DND-41 (cell line): ENCODE measurements at regions not wholly inside any gene's neighbourhood (a gene's known extent, or its start where the extent isn't known, plus 50 kb on each side); places are given as distances from the start of the nearest gene placed in this dataset.

ENCODE experiments used
- ATAC-seq: fragments of 200-7000 bp; cut with Tn5 transposase; 3 replicates; pipeline ENCODE4 v1.9.1; 2021; ENCODE audit warnings: low read depth; ENCODE audit not compliant: insufficient read depth
- DNase-seq: peaks from one replicate; pipeline ENCODE4 v3.0.0-alpha.2; 2020
- H2AFZ ChIP-seq: 2 replicates; pipeline ENCODE4 v1.6.0; 2012; ENCODE audit warnings: low read depth, low read length
- H3K27ac ChIP-seq: 2 replicates; pipeline ENCODE4 v1.5.1; 2012; ENCODE audit warnings: low read length, inconsistent platforms
- H3K27me3 ChIP-seq: fragments of 200-600 bp; sonication (generic); 2 replicates; pipeline ENCODE4 v1.6.0; 2012; ENCODE audit warnings: low read length, mild to moderate bottlenecking, inconsistent platforms; ENCODE audit not compliant: insufficient read depth, poor library complexity
- H3K36me3 ChIP-seq: 2 replicates; pipeline ENCODE4 v1.5.1; 2012; ENCODE audit warnings: low read length, inconsistent platforms; ENCODE audit not compliant: insufficient read depth
- H3K4me1 ChIP-seq: 2 replicates; pipeline ENCODE4 v1.5.1; 2012; ENCODE audit warnings: mild to moderate bottlenecking, low read length; ENCODE audit not compliant: insufficient read depth
- H3K4me2 ChIP-seq: 2 replicates; pipeline ENCODE4 v1.6.0; 2012; ENCODE audit warnings: mild to moderate bottlenecking, moderate library complexity, low read length, inconsistent platforms; ENCODE audit not compliant: insufficient read depth
- H3K4me3 ChIP-seq, 2 experiments: fragments of 200-600 bp in 1 of 2; shearing (Covaris generic) in 1 of 2; 2 replicates each; pipeline ENCODE4 v1.5.1; 2012 to 2016; ENCODE audit warnings: inconsistent platforms in 2 of 2, low read length in 2 of 2, mild to moderate bottlenecking in 2 of 2, low read depth in 1 of 2, moderate library complexity in 1 of 2
- H3K79me2 ChIP-seq: 2 replicates; pipeline ENCODE4 v1.6.0; 2012; ENCODE audit warnings: low read length, inconsistent platforms; ENCODE audit not compliant: insufficient read depth
- H3K9ac ChIP-seq: 2 replicates; pipeline ENCODE4 v1.6.0; 2012; ENCODE audit warnings: low read depth, mild to moderate bottlenecking, inconsistent platforms, low read length, moderate library complexity
- H3K9me3 ChIP-seq: 2 replicates; pipeline ENCODE4 v1.5.1; 2012; ENCODE audit warnings: low read length, moderate library complexity, mild to moderate bottlenecking, inconsistent platforms; ENCODE audit not compliant: insufficient read depth, severe bottlenecking
- H4K20me1 ChIP-seq: 2 replicates; pipeline ENCODE4 v1.6.0; 2012; ENCODE audit warnings: low read length; ENCODE audit not compliant: insufficient read depth
- CTCF ChIP-seq: IDR thresholded peaks from 2 replicates; pipeline ENCODE4 v1.5.1; 2012; ENCODE audit warnings: borderline replicate concordance, low read length, moderate library complexity, mild to moderate bottlenecking; ENCODE audit not compliant: poor library complexity, severe bottlenecking; ENCODE audit errors: extremely low read depth
- EZH2 ChIP-seq: IDR thresholded peaks from 3 replicates; pipeline ENCODE4 v1.6.1; 2012; ENCODE audit warnings: borderline replicate concordance, low read depth, mild to moderate bottlenecking, moderate library complexity, low read length, inconsistent platforms; ENCODE audit not compliant: severe bottlenecking

- DNase-seq = no peak
- Histone ChIP-seq H4K20me1 (no peaks in the 10 kb centered on the region), H3K36me3 (no peaks in the 10 kb centered on the region), H3K9me3 (no peaks in the 10 kb centered on the region), H3K27me3 (no peaks in the 10 kb centered on the region), H3K79me2 (no peaks in the 10 kb centered on the region), H3K27ac (no peak overlapping the region), H3K4me2 (no peak overlapping the region), H3K9ac (no peak overlapping the region), H2AFZ (no peak overlapping the region), H3K4me1 (no peaks in the 10 kb centered on the region), H3K4me3 (no peak overlapping the region)
- ATAC-seq = no peak
- TF ChIP-seq CTCF = no peak
- no peak for TF ChIP-seq EZH2
Measured at GRCh38 chr5:166317425-166317824, 1974.0 kb upstream of the WWC1 start.

GRCh38 chr5:166320920-166321480 is 1970.4 kb upstream of the WWC1 start:
- no peaks in the 10 kb centered on the region for H3K36me3 ChIP-seq
- DNase-seq (no peak), ATAC-seq (no peak)
- no peak overlapping the region for H2AFZ ChIP-seq
- TF ChIP-seq EZH2 (no peak), CTCF (no peak)
- H3K4me1 ChIP-seq = no peaks in the 10 kb centered on the region
- H3K4me2 ChIP-seq = no peak overlapping the region
- no peak overlapping the region for H3K4me3 ChIP-seq
- no peak overlapping the region for H3K9ac ChIP-seq
- no peaks in the 10 kb centered on the region for H4K20me1 ChIP-seq
- no peaks in the 10 kb centered on the region for H3K9me3 ChIP-seq
- H3K27ac ChIP-seq = no peak overlapping the region
- no peaks in the 10 kb centered on the region for H3K27me3 ChIP-seq
- H3K79me2 ChIP-seq = no peaks in the 10 kb centered on the region

GRCh38 chr5:166324372-166324771 is 1967.1 kb upstream of the WWC1 start:
- Histone ChIP-seq H3K4me3 (no peak overlapping the region), H3K79me2 (no peaks in the 10 kb centered on the region), H3K36me3 (no peaks in the 10 kb centered on the region), H4K20me1 (no peaks in the 10 kb centered on the region), H3K9ac (no peak overlapping the region), H3K9me3 (no peaks in the 10 kb centered on the region), H3K4me1 (no peaks in the 10 kb centered on the region), H2AFZ (no peak overlapping the region), H3K4me2 (no peak overlapping the region), H3K27me3 (no peaks in the 10 kb centered on the region), H3K27ac (no peak overlapping the region)
- TF ChIP-seq CTCF (no peak), EZH2 (no peak)
- ATAC-seq = no peak
- no peak for DNase-seq
